Nephron (organoid): ENCODE measurements at regions not wholly inside any gene's neighbourhood (a gene's known extent, or its start where the extent isn't known, plus 50 kb on each side); places are given as distances from the start of the nearest gene placed in this dataset.

Experiments
- H3K27ac Mint-ChIP-seq, 3 experiments: 2 replicates each; pipeline ENCODE4 v1.8.0; 2020; ENCODE audit warnings: mixed read lengths in 3 of 3, mild to moderate bottlenecking in 2 of 3, moderate library complexity in 1 of 3
- H3K27me3 Mint-ChIP-seq: 2 replicates; pipeline ENCODE4 v1.8.0; 2021; ENCODE audit warnings: low read depth, mild to moderate bottlenecking, moderate library complexity, mixed read lengths
- H3K36me3 Mint-ChIP-seq: 2 replicates; pipeline ENCODE4 v1.8.0; 2020; ENCODE audit warnings: low read depth, mixed read lengths
- H3K4me1 Mint-ChIP-seq: 2 replicates; pipeline ENCODE4 v1.8.0; 2020; ENCODE audit warnings: mixed read lengths
- H3K4me3 Mint-ChIP-seq, 3 experiments: 2 replicates each; pipeline ENCODE4 v1.8.0; 2020; ENCODE audit warnings: mild to moderate bottlenecking in 3 of 3, mixed read lengths in 3 of 3, moderate library complexity in 2 of 3
- H3K9me3 Mint-ChIP-seq: 2 replicates; pipeline ENCODE4 v1.8.0; 2020; ENCODE audit warnings: mixed read lengths
- TF ChIP-seq, protein P1 (sequence below), 3 experiments: fragments of 200-600 bp; sonication (generic); IDR thresholded peaks; one replicate each; pipeline ENCODE4 v1.5.0; 2021; ENCODE audit warnings: antibody characterized with exemption in 3 of 3; ENCODE audit not compliant: unreplicated experiment in 3 of 3

- no peaks in the 10 kb centered on the region for H3K4me1 Mint-ChIP-seq
- H3K4me3 Mint-ChIP-seq: no peak overlapping the region
- H3K9me3 Mint-ChIP-seq: peaks cover 3% of the 10 kb centered on the region
- peaks cover 4% of the 10 kb centered on the region for H3K27me3 Mint-ChIP-seq
- H3K27ac Mint-ChIP-seq: no peak overlapping the region
- H3K36me3 Mint-ChIP-seq: no peaks in the 10 kb centered on the region
- TF ChIP-seq, protein P1, sequence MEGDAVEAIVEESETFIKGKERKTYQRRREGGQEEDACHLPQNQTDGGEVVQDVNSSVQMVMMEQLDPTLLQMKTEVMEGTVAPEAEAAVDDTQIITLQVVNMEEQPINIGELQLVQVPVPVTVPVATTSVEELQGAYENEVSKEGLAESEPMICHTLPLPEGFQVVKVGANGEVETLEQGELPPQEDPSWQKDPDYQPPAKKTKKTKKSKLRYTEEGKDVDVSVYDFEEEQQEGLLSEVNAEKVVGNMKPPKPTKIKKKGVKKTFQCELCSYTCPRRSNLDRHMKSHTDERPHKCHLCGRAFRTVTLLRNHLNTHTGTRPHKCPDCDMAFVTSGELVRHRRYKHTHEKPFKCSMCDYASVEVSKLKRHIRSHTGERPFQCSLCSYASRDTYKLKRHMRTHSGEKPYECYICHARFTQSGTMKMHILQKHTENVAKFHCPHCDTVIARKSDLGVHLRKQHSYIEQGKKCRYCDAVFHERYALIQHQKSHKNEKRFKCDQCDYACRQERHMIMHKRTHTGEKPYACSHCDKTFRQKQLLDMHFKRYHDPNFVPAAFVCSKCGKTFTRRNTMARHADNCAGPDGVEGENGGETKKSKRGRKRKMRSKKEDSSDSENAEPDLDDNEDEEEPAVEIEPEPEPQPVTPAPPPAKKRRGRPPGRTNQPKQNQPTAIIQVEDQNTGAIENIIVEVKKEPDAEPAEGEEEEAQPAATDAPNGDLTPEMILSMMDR (IDR thresholded peaks at IDR 0.05; ENCODE audit: unreplicated experiment in 3 of 3): no peak
Observed at GRCh38 chr9:6073731-6074130, 58.3 kb upstream of the RANBP6 start.

DNA sequence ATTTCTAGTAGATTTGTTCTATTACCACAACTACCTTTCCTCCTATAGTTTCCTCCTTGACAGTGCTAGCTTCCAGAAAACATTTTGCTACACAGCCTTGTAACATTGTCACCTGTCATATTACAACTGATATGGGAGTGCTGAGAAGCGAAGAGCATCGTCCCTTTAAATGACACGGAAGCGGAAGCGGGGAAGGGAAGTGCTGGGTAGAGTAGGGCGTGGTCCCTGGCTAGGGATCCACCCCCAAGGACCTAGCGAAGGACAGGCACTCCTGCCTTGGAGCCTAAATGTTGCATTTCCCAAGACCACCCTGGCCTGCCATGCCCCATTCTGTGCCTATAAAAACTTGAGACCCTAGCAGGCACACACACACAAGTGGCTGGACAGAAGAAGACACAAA lies 57.4 kb upstream of the RANBP6 start:
- Mint-ChIP-seq H3K9me3 (peaks cover 3% of the 10 kb centered on the region), H3K27me3 (peaks cover 4% of the 10 kb centered on the region), H3K36me3 (no peaks in the 10 kb centered on the region), H3K4me3 (no peak overlapping the region), H3K4me1 (no peaks in the 10 kb centered on the region), H3K27ac (no peak overlapping the region)
- TF ChIP-seq, protein P1 (IDR thresholded peaks at IDR 0.05; ENCODE audit: unreplicated experiment in 3 of 3): no peak

DNA sequence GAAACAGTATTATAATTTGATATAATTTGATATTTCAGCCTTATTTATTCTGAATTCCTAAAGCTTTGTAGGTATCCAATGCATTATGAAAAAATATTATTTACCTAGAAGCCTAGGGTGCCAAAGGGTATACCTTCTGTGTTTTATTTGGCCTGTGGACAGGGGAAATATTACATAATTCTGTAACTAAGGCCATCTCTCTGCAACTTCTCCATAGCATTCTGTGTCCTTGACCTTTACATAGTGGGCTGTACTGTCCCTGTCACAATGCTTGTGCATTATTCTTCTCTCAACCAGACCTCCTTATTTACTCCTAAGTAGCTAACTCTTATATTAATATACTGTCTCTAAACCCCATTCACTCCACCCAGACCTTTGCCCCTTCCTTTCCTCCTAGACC lies 57.0 kb upstream of the RANBP6 start:
- H3K4me3 Mint-ChIP-seq: no peak overlapping the region
- no peak overlapping the region for H3K27ac Mint-ChIP-seq
- no peaks in the 10 kb centered on the region for H3K36me3 Mint-ChIP-seq
- H3K9me3 Mint-ChIP-seq: peaks cover 3% of the 10 kb centered on the region
- no peaks in the 10 kb centered on the region for H3K4me1 Mint-ChIP-seq
- TF ChIP-seq, protein P1 (IDR thresholded peaks at IDR 0.05; ENCODE audit: unreplicated experiment in 3 of 3): no peak
- peaks cover 4% of the 10 kb centered on the region for H3K27me3 Mint-ChIP-seq

DNA sequence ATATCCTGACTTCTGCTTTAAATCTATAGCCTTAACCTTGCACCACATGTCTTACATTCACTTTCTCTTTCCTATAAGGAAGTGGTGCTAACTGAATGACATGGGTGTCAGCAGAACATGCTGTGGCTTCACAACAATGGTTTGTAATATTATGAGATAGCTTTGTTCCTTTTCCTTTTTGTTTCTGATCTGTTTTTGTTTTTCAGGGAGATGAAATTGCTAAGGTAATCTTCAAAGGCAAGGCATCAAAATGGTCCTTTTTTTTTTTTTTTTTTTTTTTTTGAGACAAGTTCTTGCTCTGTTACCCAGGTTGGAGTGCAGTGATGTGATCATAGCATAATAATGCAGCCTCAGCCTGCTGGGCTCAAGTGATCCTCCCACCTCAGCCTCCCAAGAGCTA lies 53.6 kb upstream of the RANBP6 start:
- Mint-ChIP-seq H3K9me3 (no peaks in the 10 kb centered on the region), H3K36me3 (no peaks in the 10 kb centered on the region), H3K27me3 (peaks cover 6% of the 10 kb centered on the region), H3K4me1 (no peaks in the 10 kb centered on the region), H3K27ac (no peak overlapping the region), H3K4me3 (no peak overlapping the region)
- TF ChIP-seq, protein P1 (IDR thresholded peaks at IDR 0.05; ENCODE audit: unreplicated experiment in 3 of 3): no peak

- Mint-ChIP-seq H3K4me3 (no peak overlapping the region), H3K27ac (no peak overlapping the region), H3K9me3 (no peaks in the 10 kb centered on the region), H3K4me1 (no peaks in the 10 kb centered on the region), H3K27me3 (peaks cover 6% of the 10 kb centered on the region), H3K36me3 (no peaks in the 10 kb centered on the region)
- TF ChIP-seq, protein P1 (IDR thresholded peaks at IDR 0.05; ENCODE audit: unreplicated experiment in 3 of 3): no peak
Observed at GRCh38 chr9:6067426-6067825, 52.0 kb upstream of the RANBP6 start.
